ENCODE measurements at regions not wholly inside any gene's neighbourhood (a gene's known extent, or its start where the extent isn't known, plus 50 kb on each side); places are given as distances from the start of the nearest gene placed in this dataset.

- H3K4me3 ChIP-seq = no peak overlapping the region
- H3K27ac ChIP-seq = no peak overlapping the region
- DNase-seq (ENCODE audit: low spot score in 2 of 2) = no peak
- no peaks in the 10 kb centered on the region for H3K27me3 ChIP-seq
- intact Hi-C loops (cut with DNase I; ENCODE audit: low total_unique reads) = loop anchor here (10.0 kb wide), 1 partner anchor 538 kb away; no protein-coding TSS in a partner anchor
- H3K4me1 ChIP-seq = no peaks in the 10 kb centered on the region
- no peak for TF ChIP-seq POLR2A (IDR thresholded peaks at IDR 0.05)
- no peak for TF ChIP-seq POLR2AphosphoS5 (IDR thresholded peaks at IDR 0.05)
- TF ChIP-seq, protein P1, sequence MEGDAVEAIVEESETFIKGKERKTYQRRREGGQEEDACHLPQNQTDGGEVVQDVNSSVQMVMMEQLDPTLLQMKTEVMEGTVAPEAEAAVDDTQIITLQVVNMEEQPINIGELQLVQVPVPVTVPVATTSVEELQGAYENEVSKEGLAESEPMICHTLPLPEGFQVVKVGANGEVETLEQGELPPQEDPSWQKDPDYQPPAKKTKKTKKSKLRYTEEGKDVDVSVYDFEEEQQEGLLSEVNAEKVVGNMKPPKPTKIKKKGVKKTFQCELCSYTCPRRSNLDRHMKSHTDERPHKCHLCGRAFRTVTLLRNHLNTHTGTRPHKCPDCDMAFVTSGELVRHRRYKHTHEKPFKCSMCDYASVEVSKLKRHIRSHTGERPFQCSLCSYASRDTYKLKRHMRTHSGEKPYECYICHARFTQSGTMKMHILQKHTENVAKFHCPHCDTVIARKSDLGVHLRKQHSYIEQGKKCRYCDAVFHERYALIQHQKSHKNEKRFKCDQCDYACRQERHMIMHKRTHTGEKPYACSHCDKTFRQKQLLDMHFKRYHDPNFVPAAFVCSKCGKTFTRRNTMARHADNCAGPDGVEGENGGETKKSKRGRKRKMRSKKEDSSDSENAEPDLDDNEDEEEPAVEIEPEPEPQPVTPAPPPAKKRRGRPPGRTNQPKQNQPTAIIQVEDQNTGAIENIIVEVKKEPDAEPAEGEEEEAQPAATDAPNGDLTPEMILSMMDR (IDR thresholded peaks at IDR 0.05) = no peak
- H3K36me3 ChIP-seq = no peaks in the 10 kb centered on the region
- H3K9me3 ChIP-seq = no peaks in the 10 kb centered on the region
These were observed 73.3 kb upstream of the FNDC3A start for GRCh38 chr13:48902368-48902767.

DNA sequence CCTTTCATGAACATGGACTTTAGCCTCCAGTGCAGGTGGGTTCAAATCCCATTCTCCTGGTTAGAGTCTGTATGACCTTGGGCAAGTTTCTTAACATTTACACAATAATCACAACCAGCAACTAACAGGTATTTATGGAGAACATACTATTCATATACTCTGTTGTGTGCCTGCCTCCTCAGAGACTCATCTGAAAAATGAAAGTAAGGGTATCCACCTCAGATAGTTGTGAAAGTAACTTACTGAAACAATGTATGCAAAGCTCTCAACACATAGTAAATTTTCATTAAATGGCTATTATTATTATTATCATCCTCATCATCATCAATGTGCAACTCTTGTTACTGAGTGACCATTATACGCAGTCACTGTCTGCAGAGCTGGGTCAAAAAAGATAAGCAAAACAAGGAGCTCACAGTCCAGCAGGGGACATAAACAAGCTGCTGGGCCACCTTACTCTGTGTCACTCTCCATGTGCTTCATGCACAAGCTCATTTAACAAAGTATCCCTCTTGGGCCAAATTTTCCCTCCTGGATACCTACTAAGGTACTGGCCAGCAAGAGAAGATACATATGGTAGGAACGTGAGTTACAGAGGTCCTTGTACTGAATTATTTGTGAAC is 70.9 kb upstream of the FNDC3A start:
- H3K4me1 ChIP-seq = no peaks in the 10 kb centered on the region
- H3K27ac ChIP-seq = no peak overlapping the region
- DNase-seq (ENCODE audit: low spot score in 2 of 2) = no peak
- intact Hi-C loops (cut with DNase I; ENCODE audit: low total_unique reads) = loop anchor here (10.0 kb wide), 1 partner anchor 540 kb away; no protein-coding TSS in a partner anchor
- H3K9me3 ChIP-seq = no peaks in the 10 kb centered on the region
- TF ChIP-seq POLR2AphosphoS5 (IDR thresholded peaks at IDR 0.05) = no peak
- TF ChIP-seq POLR2A (IDR thresholded peaks at IDR 0.05) = no peak
- TF ChIP-seq, protein P1 (IDR thresholded peaks at IDR 0.05) = no peak
- H3K27me3 ChIP-seq = no peaks in the 10 kb centered on the region
- no peak overlapping the region for H3K4me3 ChIP-seq
- no peaks in the 10 kb centered on the region for H3K36me3 ChIP-seq

GRCh38 chr13:48906200-48906599 is 69.5 kb upstream of the FNDC3A start:
- H3K9me3 ChIP-seq = no peaks in the 10 kb centered on the region
- intact Hi-C loops (cut with DNase I; ENCODE audit: low total_unique reads) = loop anchor here (10.0 kb wide), 1 partner anchor 541 kb away; no protein-coding TSS in a partner anchor

GRCh38 chr13:48908381-48909055 is 67.2 kb upstream of the FNDC3A start:
- intact Hi-C loops (cut with DNase I; ENCODE audit: low total_unique reads) = loop anchor here (10.0 kb wide), 1 partner anchor 544 kb away; no protein-coding TSS in a partner anchor
- Histone ChIP-seq H3K4me1 (no peaks in the 10 kb centered on the region), H3K9me3 (no peaks in the 10 kb centered on the region), H3K27me3 (no peaks in the 10 kb centered on the region), H3K36me3 (no peaks in the 10 kb centered on the region), H3K4me3 (peak overlapping the region in 1 of 3 donors; percentile 2), H3K27ac (peak overlapping the region in 1 of 2 donors; percentile 30)
- TF ChIP-seq, protein P1 (IDR thresholded peaks at IDR 0.05) = no peak
- no peak for DNase-seq (ENCODE audit: low spot score in 2 of 2)

More at GRCh38 chr13:48906200-48906599, 69.5 kb upstream of the FNDC3A start:
- DNase-seq (ENCODE audit: low spot score in 2 of 2) = no peak
- H3K36me3 ChIP-seq = no peaks in the 10 kb centered on the region
- no peak overlapping the region for H3K27ac ChIP-seq
- no peaks in the 10 kb centered on the region for H3K27me3 ChIP-seq
- H3K4me1 ChIP-seq = no peaks in the 10 kb centered on the region
- TF ChIP-seq POLR2AphosphoS5 (IDR thresholded peaks at IDR 0.05) (no peak), POLR2A (IDR thresholded peaks at IDR 0.05) (no peak)
- TF ChIP-seq, protein P1 (IDR thresholded peaks at IDR 0.05) = no peak
- H3K4me3 ChIP-seq = no peak overlapping the region

DNA sequence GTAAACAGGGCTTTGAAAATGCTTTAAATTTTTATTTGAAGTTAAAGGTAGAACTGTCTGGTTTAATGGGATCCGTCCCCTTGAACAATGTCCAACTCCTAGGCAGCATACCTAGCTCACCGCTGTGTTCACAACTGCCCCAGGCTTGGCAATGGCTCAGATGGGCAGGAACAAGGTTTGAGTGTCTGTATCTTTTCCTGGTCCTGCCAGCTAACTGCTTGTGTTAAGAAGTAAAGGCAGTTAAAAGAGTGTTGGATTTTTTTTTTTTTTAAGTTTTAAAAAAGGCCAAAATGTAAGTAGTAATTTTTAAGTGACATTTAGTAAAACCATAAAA is 66.7 kb upstream of the FNDC3A start:
- Histone ChIP-seq H3K9me3 (no peaks in the 10 kb centered on the region), H3K4me3 (peak overlapping the region in 1 of 3 donors; percentile 2), H3K4me1 (no peaks in the 10 kb centered on the region), H3K27me3 (no peaks in the 10 kb centered on the region), H3K36me3 (no peaks in the 10 kb centered on the region), H3K27ac (peak overlapping the region in 1 of 2 donors; percentile 30)
- DNase-seq (ENCODE audit: low spot score in 2 of 2) = peak in 1 of 2 donors; percentile 51
- no peak for TF ChIP-seq POLR2A (IDR thresholded peaks at IDR 0.05)
- TF ChIP-seq, protein P1 (IDR thresholded peaks at IDR 0.05) = no peak
- intact Hi-C loops (cut with DNase I; ENCODE audit: low total_unique reads) = loop anchor here (10.0 kb wide), 1 partner anchor 544 kb away; no protein-coding TSS in a partner anchor
